GM12874 (cell line): ENCODE measurements at regions not wholly inside any gene's neighbourhood (a gene's known extent, or its start where the extent isn't known, plus 50 kb on each side); places are given as distances from the start of the nearest gene placed in this dataset.

Experiments used
- TF ChIP-seq, protein P1 (sequence below): IDR thresholded peaks from 2 replicates; pipeline ENCODE4 v1.5.1; 2011; ENCODE audit warnings: low read depth, mild to moderate bottlenecking, control low read depth, low read length, moderate library complexity; ENCODE audit not compliant: insufficient read depth

DNA sequence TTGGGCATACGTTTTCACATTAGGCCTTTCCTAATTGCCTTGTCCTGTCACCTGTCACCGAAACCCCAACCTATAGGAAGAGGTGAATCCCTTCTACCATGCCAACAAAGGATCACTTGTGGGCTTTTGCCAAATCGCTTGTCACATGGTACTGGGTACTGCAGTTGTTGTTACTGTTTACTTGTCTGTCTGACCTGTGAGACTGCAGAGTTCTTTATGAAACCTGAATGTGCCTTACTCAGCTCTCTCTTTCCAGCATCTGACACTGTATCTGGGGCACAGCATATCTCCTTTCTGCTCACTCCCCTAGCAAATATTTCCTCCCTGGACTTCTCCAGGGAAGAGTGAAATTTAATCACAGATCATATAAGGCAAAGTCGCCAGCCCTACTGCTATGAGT lies 1272.4 kb downstream of the CDH8 start:
- TF ChIP-seq, protein P1, sequence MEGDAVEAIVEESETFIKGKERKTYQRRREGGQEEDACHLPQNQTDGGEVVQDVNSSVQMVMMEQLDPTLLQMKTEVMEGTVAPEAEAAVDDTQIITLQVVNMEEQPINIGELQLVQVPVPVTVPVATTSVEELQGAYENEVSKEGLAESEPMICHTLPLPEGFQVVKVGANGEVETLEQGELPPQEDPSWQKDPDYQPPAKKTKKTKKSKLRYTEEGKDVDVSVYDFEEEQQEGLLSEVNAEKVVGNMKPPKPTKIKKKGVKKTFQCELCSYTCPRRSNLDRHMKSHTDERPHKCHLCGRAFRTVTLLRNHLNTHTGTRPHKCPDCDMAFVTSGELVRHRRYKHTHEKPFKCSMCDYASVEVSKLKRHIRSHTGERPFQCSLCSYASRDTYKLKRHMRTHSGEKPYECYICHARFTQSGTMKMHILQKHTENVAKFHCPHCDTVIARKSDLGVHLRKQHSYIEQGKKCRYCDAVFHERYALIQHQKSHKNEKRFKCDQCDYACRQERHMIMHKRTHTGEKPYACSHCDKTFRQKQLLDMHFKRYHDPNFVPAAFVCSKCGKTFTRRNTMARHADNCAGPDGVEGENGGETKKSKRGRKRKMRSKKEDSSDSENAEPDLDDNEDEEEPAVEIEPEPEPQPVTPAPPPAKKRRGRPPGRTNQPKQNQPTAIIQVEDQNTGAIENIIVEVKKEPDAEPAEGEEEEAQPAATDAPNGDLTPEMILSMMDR: no peak

DNA sequence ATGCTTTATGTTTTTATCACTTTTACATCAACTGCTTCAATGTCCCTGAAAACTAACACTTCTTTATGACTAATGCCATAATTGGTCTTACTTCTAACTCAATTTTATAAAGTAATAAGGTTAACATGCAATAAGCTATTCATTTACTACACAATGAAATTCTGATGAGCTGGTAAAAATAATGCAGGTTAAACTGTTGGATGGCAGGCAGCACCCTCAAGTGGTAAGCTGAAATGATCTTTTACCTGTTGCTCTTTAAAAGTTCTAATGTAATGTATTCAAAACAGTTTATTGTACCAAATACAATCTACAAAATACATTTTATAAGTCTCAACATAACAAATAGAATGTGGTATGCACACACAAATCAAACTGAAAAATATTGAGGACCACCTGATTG lies 1280.3 kb downstream of the CDH8 start:
- TF ChIP-seq, protein P1: no peak

DNA sequence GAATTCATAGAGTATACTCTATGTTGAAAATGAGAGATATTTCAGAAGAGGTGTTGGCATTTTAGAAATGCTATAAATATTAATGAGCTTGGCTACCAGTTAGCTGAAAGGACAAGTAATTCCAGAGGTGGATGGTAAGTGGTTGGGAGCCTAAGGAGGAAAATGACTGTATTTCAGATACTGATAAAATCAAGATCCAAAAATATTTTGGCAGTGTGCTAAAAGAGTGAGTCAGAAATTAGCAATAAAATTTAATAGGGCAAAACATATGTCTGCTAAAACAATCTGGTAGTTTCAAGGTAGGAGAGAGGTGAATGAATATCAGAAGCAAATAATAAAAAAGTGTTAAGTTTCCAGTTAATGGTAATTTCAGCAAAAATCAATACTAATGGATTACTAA lies 1287.9 kb downstream of the CDH8 start:
- TF ChIP-seq, protein P1: no peak

DNA sequence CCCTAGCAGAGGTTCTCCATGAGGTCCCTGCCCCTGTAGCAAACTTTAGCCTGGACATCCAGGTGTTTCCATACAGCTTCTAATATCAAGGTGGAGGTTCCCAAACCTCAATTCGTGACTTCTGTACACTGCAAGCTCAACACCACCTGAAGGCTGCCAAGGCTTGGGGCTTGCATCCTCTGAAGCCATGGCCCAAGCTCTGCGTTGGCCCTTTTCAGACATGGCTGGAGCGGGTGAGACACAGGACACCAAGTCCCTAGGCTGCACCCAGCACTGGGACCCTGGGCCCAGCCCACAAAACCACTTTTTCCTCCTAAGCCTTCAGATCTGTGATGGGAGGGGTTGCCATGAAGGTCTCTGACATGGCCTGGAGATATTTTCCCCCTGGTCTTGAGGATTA lies 1292.0 kb downstream of the CDH8 start:
- TF ChIP-seq, protein P1: no peak

DNA sequence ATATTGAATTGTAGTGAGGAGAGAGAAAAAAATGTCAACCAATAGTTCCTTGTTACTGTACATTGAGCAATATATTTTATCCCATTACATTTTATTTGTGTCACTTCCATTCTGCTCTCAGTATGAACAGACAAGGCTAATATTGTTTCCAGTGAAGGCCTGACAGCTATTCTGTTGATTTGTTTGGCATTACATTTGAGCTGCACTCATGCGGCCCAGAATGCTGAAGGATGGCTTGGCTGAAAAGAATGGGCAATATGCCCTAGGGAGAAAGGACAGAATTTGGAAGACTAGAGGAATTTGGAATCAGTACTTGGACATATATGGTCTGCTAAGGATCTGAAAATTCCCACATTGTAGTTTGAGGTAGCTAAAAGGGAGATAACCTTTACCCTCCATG lies 1294.4 kb downstream of the CDH8 start:
- TF ChIP-seq, protein P1: no peak

DNA sequence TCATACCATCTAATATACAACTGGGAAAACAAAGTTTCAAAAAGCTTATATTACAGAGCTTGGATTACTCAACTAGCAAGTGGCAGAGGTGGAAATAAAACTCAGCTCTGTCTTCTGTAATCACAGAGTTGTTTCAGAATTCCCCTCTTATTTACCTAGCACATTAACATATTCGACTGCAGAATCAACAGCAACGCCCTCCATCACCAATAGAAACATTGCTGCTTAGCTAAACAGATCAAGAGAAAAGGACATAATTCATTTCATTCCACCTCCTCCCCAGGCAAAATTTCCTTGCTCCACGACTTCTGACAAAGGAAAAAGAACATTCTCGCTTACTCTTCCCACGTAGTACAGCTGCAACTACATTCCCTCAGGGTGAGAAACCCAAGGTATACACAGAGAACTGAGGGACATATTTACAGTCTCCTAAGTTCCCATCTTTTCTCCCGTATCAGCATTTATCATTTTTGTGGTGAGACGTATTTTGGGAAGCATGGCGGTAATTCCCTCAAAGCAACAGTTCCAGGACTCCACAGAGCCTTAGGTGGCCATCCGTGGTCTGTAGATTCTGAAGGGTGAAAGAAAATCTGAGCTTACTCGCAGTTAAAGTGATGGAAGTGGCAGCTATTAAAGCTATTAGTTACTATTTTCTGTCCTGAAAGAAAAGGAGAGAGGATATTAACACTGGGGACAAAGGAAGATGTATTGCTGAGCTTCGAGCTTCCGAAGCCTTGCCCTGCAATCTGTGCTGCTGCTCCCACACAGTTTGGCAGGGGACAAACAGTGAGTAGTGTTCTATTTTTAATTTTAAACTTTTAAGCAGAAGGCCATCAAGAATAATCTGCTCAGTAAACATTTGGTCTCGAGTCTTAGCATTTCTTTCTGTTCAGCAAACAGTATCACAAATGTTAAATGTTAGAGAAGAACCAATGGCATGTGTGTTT lies 1296.2 kb downstream of the CDH8 start:
- TF ChIP-seq, protein P1: no peak

DNA sequence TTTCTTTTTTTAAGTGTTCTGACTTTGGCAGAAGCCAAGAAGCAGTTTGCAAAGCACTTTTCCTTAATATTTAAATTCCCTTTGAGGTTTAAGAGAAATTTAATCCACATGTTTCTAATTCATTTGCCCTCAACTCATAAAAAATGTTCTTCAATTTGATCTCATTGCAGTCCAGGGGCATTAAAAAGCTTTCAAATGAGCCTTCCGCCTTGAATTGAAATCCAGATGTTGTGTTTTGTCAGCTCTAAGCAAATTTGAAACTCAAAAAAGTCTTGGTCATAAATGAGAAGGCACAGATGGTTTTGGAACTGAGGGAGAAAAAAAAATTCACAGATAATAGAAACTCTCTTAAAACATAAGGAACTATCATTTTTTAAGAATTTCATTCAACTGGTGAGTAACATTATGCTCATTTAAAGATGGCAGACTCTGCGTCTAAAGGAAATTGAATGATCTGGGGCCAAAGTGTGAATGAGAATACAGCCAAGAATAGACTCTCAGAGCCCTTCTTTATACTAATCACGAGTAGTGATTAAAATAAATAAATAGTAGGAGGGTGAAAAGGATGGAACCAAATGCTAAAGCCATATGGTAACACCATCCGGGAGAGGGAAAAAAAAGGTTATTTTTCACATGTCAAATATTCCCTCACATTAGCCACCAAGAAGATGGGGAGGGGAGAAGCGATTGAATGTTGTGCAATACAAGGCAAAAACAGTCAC lies 1304.7 kb downstream of the CDH8 start:
- TF ChIP-seq, protein P1: no peak
